MM.1S (cell line): ENCODE measurements at regions not wholly inside any gene's neighbourhood (a gene's known extent, or its start where the extent isn't known, plus 50 kb on each side); places are given as distances from the start of the nearest gene placed in this dataset.

Experiments used
- EZH2 ChIP-seq: fragments of 300-600 bp; sonication (generic); optimal IDR thresholded peaks from 2 replicates; pipeline ENCODE3; 2017; ENCODE audit warnings: low read depth, mild to moderate bottlenecking, antibody characterized with exemption, low read length, mixed read lengths
- EZH2phosphoT487 ChIP-seq: fragments of 300-600 bp; sonication (generic); IDR thresholded peaks from 2 replicates; pipeline ENCODE4 v1.6.1; 2018; ENCODE audit warnings: antibody characterized with exemption, low read length

DNA sequence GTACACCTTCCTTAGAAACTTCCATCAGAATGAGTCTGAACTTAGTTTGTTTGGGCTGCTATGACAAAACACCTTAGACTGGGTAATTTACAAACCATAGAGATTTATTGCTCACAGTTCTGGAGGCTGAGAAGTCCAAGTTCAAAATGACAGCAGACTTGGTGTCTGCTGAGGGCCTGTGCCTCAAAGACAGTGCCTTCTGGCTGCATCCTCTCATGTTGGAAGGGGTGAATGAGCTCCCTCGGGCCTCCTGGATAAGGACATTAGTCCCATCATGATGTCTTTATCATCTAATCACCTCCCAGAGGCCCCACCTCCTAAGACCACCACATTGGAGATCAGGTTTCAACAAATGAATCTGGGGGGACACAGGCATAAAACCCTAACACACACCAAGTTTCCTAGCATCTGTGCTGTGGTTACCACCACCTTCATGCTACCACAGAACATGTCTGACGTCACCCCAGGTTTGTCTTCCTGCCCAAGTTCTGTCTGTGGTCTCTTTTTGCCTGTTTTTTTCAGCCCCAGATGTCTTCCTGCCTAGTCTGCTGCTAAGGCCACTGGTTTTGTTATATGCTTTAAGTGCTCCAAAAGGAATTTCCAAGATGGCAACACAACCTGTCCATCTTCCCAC lies 150.9 kb upstream of the COBL start:
- TF ChIP-seq EZH2phosphoT487 = no peak
- TF ChIP-seq EZH2 = no peak
